SK-N-SH (cell line): ENCODE measurements at regions not wholly inside any gene's neighbourhood (a gene's known extent, or its start where the extent isn't known, plus 50 kb on each side); places are given as distances from the start of the nearest gene placed in this dataset.
A peak's percentile ranks its signal among the peaks of the same experiment; 100 is the strongest.

ENCODE experiments used
- CTCF ChIA-PET: fragments of 300-600, 350-600 bp; formaldehyde crosslinking; extraction: SDS; loops from one replicate; lab custom pipeline; 2021; lab: Yijun Ruan, JAX
- POLR2A ChIA-PET: fragments of 350-600 bp; sonication (Branson Sonifier 250); formaldehyde crosslinking; extraction: SDS; loops from one replicate; lab custom pipeline; 2020; ENCODE audit warnings: antibody characterized with exemption, inconsistent platforms; lab: Yijun Ruan, JAX
- DNase-seq: peaks from one replicate; pipeline ENCODE4 v3.0.0; 2012
- H2AFZ ChIP-seq: fragments of 200-600 bp; sonication (generic); 2 replicates; pipeline ENCODE4 v1.8.1; 2016; ENCODE audit warnings: antibody characterized with exemption, mild to moderate bottlenecking, low read depth
- H3F3A ChIP-seq: fragments of 200-600 bp; sonication (generic); replicated peaks from 2 replicates; pipeline ENCODE3; 2016; ENCODE audit warnings: antibody characterized with exemption, mild to moderate bottlenecking; ENCODE audit not compliant: insufficient read depth
- H3K27ac ChIP-seq, 2 experiments: fragments of 200-500 bp in 1 of 2; fragments of 200-600 bp in 1 of 2; sonication (Bioruptor generic) in 1 of 2; sonication (generic), shearing (Covaris generic) in 1 of 2; 2 replicates each; pipeline versions ENCODE4 v1.5.1 to v1.6.1; 2014 to 2016; ENCODE audit warnings: low read depth in 2 of 2, inconsistent platforms in 1 of 2, low read length in 1 of 2, mild to moderate bottlenecking in 1 of 2, mixed read lengths in 1 of 2
- H3K27me3 ChIP-seq: fragments of 200-600 bp; sonication (generic), shearing (Covaris generic); 2 replicates; pipeline ENCODE4 v1.6.1; 2016; ENCODE audit warnings: mixed run types; ENCODE audit not compliant: insufficient read depth
- H3K36me3 ChIP-seq, 2 experiments: fragments of 200-500 bp in 1 of 2; fragments of 200-600 bp in 1 of 2; sonication (Bioruptor generic) in 1 of 2; sonication (generic) in 1 of 2; replicated peaks in 1 of 2; 2 replicates each; pipeline versions ENCODE3 to v1.5.1; 2014 to 2016; ENCODE audit warnings: low read length in 1 of 2, mild to moderate bottlenecking in 1 of 2; ENCODE audit not compliant: insufficient read depth in 2 of 2, control insufficient read depth in 1 of 2
- H3K4me1 ChIP-seq, 2 experiments: fragments of 200-500 bp in 1 of 2; fragments of 200-600 bp in 1 of 2; sonication (Bioruptor generic) in 1 of 2; sonication (generic), shearing (Covaris generic) in 1 of 2; 2 replicates each; pipeline versions ENCODE4 v1.5.1 to v1.6.1; 2014 to 2016; ENCODE audit warnings: low read depth in 1 of 2, low read length in 1 of 2, mixed run types in 1 of 2; ENCODE audit not compliant: insufficient read depth in 2 of 2, control insufficient read depth in 1 of 2
- H3K4me2 ChIP-seq: fragments of 200-600 bp; sonication (generic), shearing (Covaris generic); 2 replicates; pipeline ENCODE4 v1.6.1; 2017; ENCODE audit warnings: mixed run types
- H3K4me3 ChIP-seq, 2 experiments: fragments of 200-500 bp in 1 of 2; fragments of 200-600 bp in 1 of 2; sonication (Bioruptor generic) in 1 of 2; sonication (generic), shearing (Covaris generic) in 1 of 2; 2 replicates each; pipeline versions ENCODE4 v1.5.1 to v1.8.1; 2014 to 2016; ENCODE audit warnings: low read depth in 2 of 2, inconsistent platforms in 1 of 2, low read length in 1 of 2, mild to moderate bottlenecking in 1 of 2, mixed read lengths in 1 of 2, moderate library complexity in 1 of 2
- H3K79me2 ChIP-seq: fragments of 200-600 bp; sonication (generic); 2 replicates; pipeline ENCODE4 v1.8.1; 2017; ENCODE audit warnings: mild to moderate bottlenecking; ENCODE audit not compliant: insufficient read depth
- H3K9ac ChIP-seq: fragments of 200-600 bp; sonication (generic); 2 replicates; pipeline ENCODE4 v1.6.1; 2017; ENCODE audit warnings: mixed run types
- H3K9me2 ChIP-seq: fragments of 200-600 bp; sonication (generic); 2 replicates; pipeline ENCODE4 v1.6.1; 2017; ENCODE audit warnings: mixed run types
- H3K9me3 ChIP-seq: fragments of 200-600 bp; sonication (generic); 2 replicates; pipeline ENCODE4 v1.6.1; 2017; ENCODE audit warnings: mixed run types, mild to moderate bottlenecking, moderate library complexity
- H4K20me1 ChIP-seq: fragments of 200-600 bp; sonication (generic); 2 replicates; pipeline ENCODE4 v1.6.1; 2017; ENCODE audit warnings: mild to moderate bottlenecking, mixed run types; ENCODE audit not compliant: insufficient read depth
- ELF1 ChIP-seq: IDR thresholded peaks from 2 replicates; pipeline ENCODE4 v1.4.0; 2012
- EP300 ChIP-seq, 2 experiments: IDR thresholded peaks; 2 replicates each; pipeline versions ENCODE4 v1.4.0 to v1.6.1; 2012; ENCODE audit warnings: borderline replicate concordance in 1 of 2, low read depth in 1 of 2, low read length in 1 of 2
- FOSL2 ChIP-seq: IDR thresholded peaks from 2 replicates; pipeline ENCODE4 v1.4.0; 2012; ENCODE audit warnings: low read depth, mild to moderate bottlenecking, moderate library complexity, borderline replicate concordance
- GATA2 ChIP-seq: sonication (generic); formaldehyde crosslinking; IDR thresholded peaks from 2 replicates; pipeline ENCODE4 v1.5.0; 2020; ENCODE audit warnings: mild to moderate bottlenecking, missing genetic modification reagents
- JUND ChIP-seq: IDR thresholded peaks from 2 replicates; pipeline ENCODE4 v1.4.0; 2012
- MAX ChIP-seq: IDR thresholded peaks from 2 replicates; pipeline ENCODE4 v1.4.0; 2012; ENCODE audit warnings: low read depth
- MEF2A ChIP-seq: IDR thresholded peaks from 2 replicates; pipeline ENCODE4 v1.4.0; 2012; ENCODE audit warnings: low read depth, borderline replicate concordance
- MXI1 ChIP-seq: IDR thresholded peaks from 2 replicates; pipeline ENCODE4 v1.6.1; 2012; ENCODE audit warnings: mild to moderate bottlenecking, low read depth, low read length, improper control_type of control experiment
- PBX3 ChIP-seq: IDR thresholded peaks from 2 replicates; pipeline ENCODE4; 2012
- POLR2AphosphoS5 ChIP-seq: IDR thresholded peaks from 2 replicates; pipeline ENCODE4 v1.6.1; 2012; ENCODE audit warnings: low read depth, low read length
- REST ChIP-seq: IDR thresholded peaks from 2 replicates; pipeline ENCODE4 v1.6.1; 2012; ENCODE audit warnings: mild to moderate bottlenecking, low read depth, low read length, moderate library complexity
- RFX5 ChIP-seq: IDR thresholded peaks from 2 replicates; pipeline ENCODE4 v1.6.1; 2012; ENCODE audit warnings: mild to moderate bottlenecking, improper control_type of control experiment, low read length
- SIN3A ChIP-seq: IDR thresholded peaks from 2 replicates; pipeline ENCODE4 v1.6.1; 2012; ENCODE audit warnings: low read depth, mild to moderate bottlenecking, low read length, moderate library complexity, borderline replicate concordance
- TAF1 ChIP-seq: IDR thresholded peaks from 2 replicates; pipeline ENCODE4 v1.6.1; 2012; ENCODE audit warnings: low read depth, mild to moderate bottlenecking, low read length, moderate library complexity, borderline replicate concordance
- TCF12 ChIP-seq: IDR thresholded peaks from 2 replicates; pipeline ENCODE4 v1.4.0; 2012
- YY1 ChIP-seq: IDR thresholded peaks from 2 replicates; pipeline ENCODE4 v1.4.0; 2012; ENCODE audit warnings: low read depth, mild to moderate bottlenecking
- WGBS: methylation state at CpG from one replicate; pipeline ENCODE4 v1.1.6; 2017; ENCODE audit warnings: low lambda C conversion rate; 5-methylcytosine and 5-hydroxymethylcytosine counted together
- TF ChIP-seq, protein P1 (sequence below): IDR thresholded peaks from 2 replicates; pipeline ENCODE4 v1.4.0; 2012; ENCODE audit warnings: low read depth, borderline replicate concordance

DNA sequence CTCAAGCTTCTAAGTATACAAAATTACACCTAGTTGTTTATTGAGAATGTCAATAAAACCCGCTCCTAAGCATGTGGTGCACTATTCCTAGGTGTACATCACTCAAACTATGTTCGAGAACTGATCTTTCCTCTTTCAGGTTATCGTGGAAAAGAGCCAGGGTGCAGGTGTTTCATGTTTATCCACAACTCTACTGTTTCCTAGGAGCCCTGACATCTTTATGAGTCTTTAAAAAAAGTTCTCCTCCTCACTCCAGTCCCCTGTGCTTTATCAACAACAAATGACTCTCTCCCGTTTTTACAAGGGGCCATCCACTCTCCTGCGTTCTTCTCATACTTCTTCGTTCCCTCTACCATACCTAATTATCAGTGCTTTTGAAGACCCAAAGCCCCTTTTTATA, 78.8 kb upstream of the NFIL3 start:
- no peak overlapping the region for H3K9ac ChIP-seq
- no peak overlapping the region for H2AFZ ChIP-seq
- no peak overlapping the region for H3K27ac ChIP-seq
- no peak overlapping the region for H3K4me2 ChIP-seq
- H3K4me1 ChIP-seq = no peaks in the 10 kb centered on the region
- no peaks in the 10 kb centered on the region for H4K20me1 ChIP-seq
- ChIA-PET CTCF (no interaction called here), POLR2A (no interaction called here)
- no peaks in the 10 kb centered on the region for H3K27me3 ChIP-seq
- H3K79me2 ChIP-seq = no peaks in the 10 kb centered on the region
- H3K9me2 ChIP-seq = no peaks in the 10 kb centered on the region
- DNase-seq = no peak
- no peaks in the 10 kb centered on the region for H3K36me3 ChIP-seq
- H3K4me3 ChIP-seq = no peak overlapping the region
- WGBS = 75% methylated on average over 6 of the region's 6 CpGs
- no peaks in the 10 kb centered on the region for H3K9me3 ChIP-seq
- no peaks in the 10 kb centered on the region for H3F3A ChIP-seq
- TF ChIP-seq FOSL2 (no peak), POLR2AphosphoS5 (no peak), TCF12 (no peak), YY1 (no peak), MXI1 (no peak), PBX3 (no peak), MAX (no peak), EP300 (IDR thresholded peaks at IDR 0.05; ENCODE audit: borderline replicate concordance in 1 of 2, low read depth in 1 of 2, low read length in 1 of 2) (no peak)

- no peaks in the 10 kb centered on the region for H3K79me2 ChIP-seq
- 68% methylated on average over 9 of the region's 9 CpGs for WGBS
- no peak for DNase-seq
- H3F3A ChIP-seq = peaks cover 9% of the 10 kb centered on the region
- no peaks in the 10 kb centered on the region for H3K27me3 ChIP-seq
- no peaks in the 10 kb centered on the region for H3K9me2 ChIP-seq
- no peak overlapping the region for H2AFZ ChIP-seq
- no peak overlapping the region for H3K4me3 ChIP-seq
- no peak overlapping the region for H3K4me2 ChIP-seq
- H3K9ac ChIP-seq = no peak overlapping the region
- CTCF ChIA-PET = no interaction called here
- POLR2A ChIA-PET = no interaction called here
- H3K4me1 ChIP-seq = 0 out of 4 replicates have a peak, but pooled peaks cover 0 to 9% of the 10 kb centered on the region in 2 experiments
- H4K20me1 ChIP-seq = no peaks in the 10 kb centered on the region
- H3K9me3 ChIP-seq = no peaks in the 10 kb centered on the region
- no peaks in the 10 kb centered on the region for H3K36me3 ChIP-seq
- H3K27ac ChIP-seq = peak overlapping the region in 1 of 2 experiments; percentile 22; a peak in 1 of 4 replicates
- TF ChIP-seq SIN3A = no peak
- TF ChIP-seq TCF12 = peak; percentile 36
- TF ChIP-seq FOSL2 = peak; percentile 41; the same call in 1 of the 2 replicates
- TF ChIP-seq JUND = peak; percentile 46; the same call in 1 of the 2 replicates
- TF ChIP-seq, all 33 proteins: peak for 3
These were observed 76.9 kb upstream of the NFIL3 start for GRCh38 chr9:91500509-91501014.

GRCh38 chr9:91496351-91496750, 72.7 kb upstream of the NFIL3 start:
- Histone ChIP-seq H3K9me3 (no peaks in the 10 kb centered on the region), H3K79me2 (no peaks in the 10 kb centered on the region), H3K4me1 (peaks cover 0 to 14% of the 10 kb centered on the region in 2 experiments; a peak in 1 of 4 replicates), H3F3A (peaks cover 20% of the 10 kb centered on the region), H4K20me1 (no peaks in the 10 kb centered on the region), H3K36me3 (no peaks in the 10 kb centered on the region), H3K9me2 (no peaks in the 10 kb centered on the region), H2AFZ (no peak overlapping the region), H3K4me3 (no peak overlapping the region), H3K4me2 (no peak overlapping the region; the same call in 1 of the 2 replicates), H3K27ac (peak overlapping the region in 1 of 2 experiments; percentile 99; a peak in 2 of 4 replicates), H3K9ac (peak overlapping the region; percentile 81), H3K27me3 (no peaks in the 10 kb centered on the region)
- WGBS = 87% methylated on average over 7 of the region's 7 CpGs
- CTCF ChIA-PET = interaction anchor here (0.9 to 1.4 kb wide), 2 partner anchors 16 to 582 kb away, joined by 3 to 4 read pairs; no protein-coding TSS in a partner anchor
- no peak for DNase-seq
- POLR2A ChIA-PET = no interaction called here
- TF ChIP-seq GATA2 (CRISPR knock-in tag) = no peak
- TF ChIP-seq ELF1 = no peak
- TF ChIP-seq JUND = no peak
- no peak for TF ChIP-seq MAX
- no peak for TF ChIP-seq TAF1
- no peak for TF ChIP-seq MEF2A
- TF ChIP-seq, protein P1, sequence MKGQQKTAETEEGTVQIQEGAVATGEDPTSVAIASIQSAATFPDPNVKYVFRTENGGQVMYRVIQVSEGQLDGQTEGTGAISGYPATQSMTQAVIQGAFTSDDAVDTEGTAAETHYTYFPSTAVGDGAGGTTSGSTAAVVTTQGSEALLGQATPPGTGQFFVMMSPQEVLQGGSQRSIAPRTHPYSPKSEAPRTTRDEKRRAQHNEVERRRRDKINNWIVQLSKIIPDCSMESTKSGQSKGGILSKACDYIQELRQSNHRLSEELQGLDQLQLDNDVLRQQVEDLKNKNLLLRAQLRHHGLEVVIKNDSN = no peak
- TF ChIP-seq POLR2AphosphoS5 = no peak
- TF ChIP-seq REST = no peak
- TF ChIP-seq RFX5 = no peak
